GM06990 (cell line): ENCODE measurements at regions not wholly inside any gene's neighbourhood (a gene's known extent, or its start where the extent isn't known, plus 50 kb on each side); places are given as distances from the start of the nearest gene placed in this dataset.

Source experiments
- DNase-seq: peaks from one replicate; pipeline ENCODE4 v3.0.0-alpha.2; 2011; ENCODE audit not compliant: insufficient read length; ENCODE audit errors: extremely low read depth
- H3K27me3 ChIP-seq: replicated peaks from 2 replicates; pipeline ENCODE4 v1.6.0; 2011; ENCODE audit warnings: low read length; ENCODE audit not compliant: control insufficient read depth, insufficient read depth
- H3K36me3 ChIP-seq: 2 replicates; pipeline ENCODE4 v1.5.1; 2011; ENCODE audit warnings: low read length; ENCODE audit not compliant: control insufficient read depth, insufficient read depth
- H3K4me3 ChIP-seq: replicated peaks from 2 replicates; pipeline ENCODE4 v1.5.1; 2011; ENCODE audit warnings: low read depth, mild to moderate bottlenecking, control low read depth, low read length
- CTCF ChIP-seq: IDR thresholded peaks from 2 replicates; pipeline ENCODE4 v1.5.1; 2011; ENCODE audit warnings: low read length, control low read depth, mild to moderate bottlenecking, inconsistent platforms; ENCODE audit not compliant: insufficient read depth, poor library complexity, severe bottlenecking

DNA sequence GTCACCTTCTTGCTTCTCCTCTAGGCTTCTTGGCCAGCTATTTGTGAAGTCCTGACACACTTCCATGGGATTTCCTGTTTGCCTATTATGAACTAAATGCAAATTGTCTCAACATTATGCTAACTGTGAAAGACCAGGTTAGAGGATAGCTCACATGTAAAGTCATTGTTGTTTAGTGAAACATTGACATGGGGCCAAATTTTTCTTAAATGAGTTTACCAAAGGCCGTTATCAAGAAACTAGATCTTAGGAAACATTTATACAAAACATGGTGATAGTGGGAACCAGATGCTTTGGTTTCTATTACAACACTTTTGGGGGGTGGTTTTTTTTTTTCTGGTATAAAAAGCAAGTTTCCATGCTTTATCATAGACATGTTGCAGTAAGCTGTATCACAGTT is 466.8 kb upstream of the FAM241A start:
- no peak for TF ChIP-seq CTCF
- Histone ChIP-seq H3K36me3 (no peaks in the 10 kb centered on the region), H3K4me3 (no peak overlapping the region), H3K27me3 (no peaks in the 10 kb centered on the region)
- DNase-seq = no peak

DNA sequence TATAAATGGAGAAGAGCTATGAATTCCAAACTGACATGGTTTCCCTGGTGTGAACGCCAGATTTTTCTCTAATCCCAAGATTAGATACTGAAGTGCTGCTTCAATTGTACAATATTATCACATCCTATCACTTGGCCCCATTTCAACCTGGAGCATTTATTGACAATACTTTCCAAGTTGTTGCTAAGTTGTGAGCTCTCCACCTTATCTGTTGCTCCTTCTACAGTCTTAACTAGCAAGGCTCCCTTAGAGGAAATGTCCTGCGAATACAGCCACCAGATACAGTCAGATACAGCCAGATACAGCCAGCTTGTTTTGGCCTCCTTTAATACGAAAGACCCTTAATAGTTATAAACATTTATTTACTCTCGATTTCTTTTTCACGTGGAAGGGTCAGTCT is 466.3 kb upstream of the FAM241A start:
- TF ChIP-seq CTCF = no peak
- H3K36me3 ChIP-seq = no peaks in the 10 kb centered on the region
- no peak for DNase-seq
- no peak overlapping the region for H3K4me3 ChIP-seq
- no peaks in the 10 kb centered on the region for H3K27me3 ChIP-seq

DNA sequence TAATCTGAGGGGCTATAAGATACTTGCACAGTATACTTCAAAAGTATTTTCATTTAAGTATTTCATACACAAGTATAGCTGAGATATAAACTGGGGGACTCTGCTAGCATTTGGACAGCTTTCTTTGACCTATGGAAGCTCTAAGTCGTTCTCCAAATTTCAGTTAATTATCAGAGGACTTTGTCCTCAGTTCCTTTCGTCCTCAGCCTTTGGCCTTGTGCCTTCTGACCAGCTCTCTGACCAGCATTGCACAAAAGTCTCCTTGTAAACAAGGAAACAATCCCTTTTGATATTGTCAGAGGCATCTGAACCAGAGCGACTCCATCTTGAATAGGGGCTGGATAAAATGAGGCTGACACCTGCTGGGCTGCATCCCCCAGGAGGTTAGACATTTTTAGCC is 464.0 kb upstream of the FAM241A start:
- TF ChIP-seq CTCF = no peak
- no peak overlapping the region for H3K4me3 ChIP-seq
- no peak for DNase-seq
- H3K27me3 ChIP-seq = no peaks in the 10 kb centered on the region
- H3K36me3 ChIP-seq = no peaks in the 10 kb centered on the region

DNA sequence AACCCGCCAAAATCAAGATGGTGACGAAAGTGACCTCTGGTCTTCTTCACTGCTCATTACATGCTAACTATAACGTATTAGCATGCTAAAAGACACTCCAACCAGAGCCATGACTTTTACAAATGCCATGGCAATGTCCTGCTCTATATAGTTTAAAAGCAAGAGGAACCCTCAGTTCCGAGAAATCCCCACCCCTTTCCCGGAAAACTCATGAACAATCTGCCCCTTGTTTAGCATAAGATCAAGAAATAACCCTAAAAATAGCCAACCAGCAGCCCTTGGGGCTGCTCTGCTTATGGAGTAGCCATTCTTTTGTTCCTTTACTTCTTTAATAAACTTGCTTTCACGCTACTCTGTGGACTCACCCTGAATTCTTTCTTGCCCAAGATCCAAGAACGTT is 463.5 kb upstream of the FAM241A start:
- Histone ChIP-seq H3K36me3 (no peaks in the 10 kb centered on the region), H3K27me3 (no peaks in the 10 kb centered on the region), H3K4me3 (no peak overlapping the region)
- TF ChIP-seq CTCF = no peak
- no peak for DNase-seq

DNA sequence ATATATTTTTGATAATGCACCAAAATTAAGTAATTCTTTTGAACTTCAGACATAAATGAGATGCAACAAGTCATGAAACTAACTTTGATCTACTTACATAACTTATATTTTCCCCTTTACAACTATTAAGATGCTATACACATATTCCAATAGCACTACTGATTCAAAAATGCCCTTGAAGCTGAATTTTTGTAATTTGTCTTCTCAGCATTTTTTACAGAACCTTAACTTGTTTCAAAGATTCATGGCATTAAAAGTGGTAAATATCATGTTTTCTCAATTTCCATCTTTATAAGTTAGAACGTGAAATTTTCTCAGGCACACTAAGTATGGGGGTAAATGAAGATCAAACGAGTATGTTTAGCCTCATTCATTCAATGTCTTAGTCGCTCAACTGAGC is 460.0 kb upstream of the FAM241A start:
- no peak for TF ChIP-seq CTCF

GRCh38 chr4:111689214-111689613 is 456.0 kb upstream of the FAM241A start:
- H3K4me3 ChIP-seq = no peak overlapping the region
- no peak for DNase-seq
- no peaks in the 10 kb centered on the region for H3K27me3 ChIP-seq
- TF ChIP-seq CTCF = no peak
- H3K36me3 ChIP-seq = no peaks in the 10 kb centered on the region

More for the DNA sequence above, 460.0 kb upstream of the FAM241A start:
- Histone ChIP-seq H3K27me3 (no peaks in the 10 kb centered on the region), H3K36me3 (no peaks in the 10 kb centered on the region), H3K4me3 (no peak overlapping the region)
- no peak for DNase-seq
